Sigmoid colon (tissue), 6 donors: ENCODE measurements at regions not wholly inside any gene's neighbourhood (a gene's known extent, or its start where the extent isn't known, plus 50 kb on each side); places are given as distances from the start of the nearest gene placed in this dataset.
"Not testable (repeated sequence)": the region's sequence is repeated elsewhere in the genome, so short reads cannot be mapped to it uniquely, and the experiment has no call there.

Source experiments
- DNase-seq: peaks from one replicate; pipeline ENCODE4 v3.0.0-alpha.2; 2019
- H3K27ac ChIP-seq, 4 donors: fragments of 200-600 bp; sonication (generic); one replicate each; pipeline ENCODE4 v1.5.1; 2016 to 2019; ENCODE audit warnings: mild to moderate bottlenecking in 1 of 4
- H3K27me3 ChIP-seq, 3 donors: fragments of 200-600 bp; sonication (generic); one replicate each; pipeline ENCODE4 v1.5.1; 2019; ENCODE audit warnings: mild to moderate bottlenecking in 1 of 3
- H3K36me3 ChIP-seq, 4 donors: fragments of 200-600 bp; sonication (generic); one replicate each; pipeline ENCODE4 v1.5.1; 2016 to 2019
- H3K4me1 ChIP-seq, 4 donors: fragments of 200-600 bp; sonication (generic); one replicate each; pipeline ENCODE4 v1.5.1; 2017 to 2019
- H3K4me3 ChIP-seq, 4 donors: fragments of 200-600 bp; sonication (generic); one replicate each; pipeline ENCODE4 v1.5.1; 2017 to 2019; ENCODE audit warnings: mild to moderate bottlenecking in 2 of 4, moderate library complexity in 1 of 4
- H3K9me3 ChIP-seq, 4 donors: fragments of 200-600 bp in 3 of 4; sonication (generic) in 3 of 4; one replicate each; pipeline versions ENCODE4 v1.5.1 to v1.6.1; 2013 to 2019
- EP300 ChIP-seq, 4 donors: sonication (generic); formaldehyde crosslinking; IDR thresholded peaks; one replicate each; pipeline ENCODE4 v1.6.1; 2017; ENCODE audit warnings: antibody characterized with exemption in 4 of 4
- POLR2A ChIP-seq, 2 donors: fragments of 450-650 bp; IDR thresholded peaks; one replicate each; pipeline ENCODE4 v1.6.1; 2016; ENCODE audit warnings: antibody characterized with exemption in 2 of 2, mild to moderate bottlenecking in 2 of 2, moderate library complexity in 2 of 2
- POLR2AphosphoS5 ChIP-seq, 4 donors: sonication (generic); formaldehyde crosslinking; IDR thresholded peaks; one replicate each; pipeline ENCODE4 v1.6.1; 2017; ENCODE audit warnings: antibody characterized with exemption in 4 of 4
- WGBS, 2 donors: extraction: QIAGEN DNeasy Blood & Tissue Kit; methylation state at CpG; one replicate each; pipeline ENCODE4 v1.1.7; 2013; 5-methylcytosine and 5-hydroxymethylcytosine counted together
- intact Hi-C: fragments of 100-400 bp; cut with DNase I; formaldehyde crosslinking; loops from one replicate; pipeline ENCODE4 v1.15.1; 2023
- TF ChIP-seq, protein P1 (sequence below), 4 experiments: fragments of 450-650 bp in 3 of 4; fragments of 200-600 bp in 1 of 4; IDR thresholded peaks; one replicate each; pipeline ENCODE4 v1.5.1; 2016 to 2019; ENCODE audit warnings: antibody characterized with exemption in 4 of 4, mild to moderate bottlenecking in 3 of 4, moderate library complexity in 2 of 4
- donor health status: healthy with polysubstance abuse.
- donor health status: healthy.

DNA sequence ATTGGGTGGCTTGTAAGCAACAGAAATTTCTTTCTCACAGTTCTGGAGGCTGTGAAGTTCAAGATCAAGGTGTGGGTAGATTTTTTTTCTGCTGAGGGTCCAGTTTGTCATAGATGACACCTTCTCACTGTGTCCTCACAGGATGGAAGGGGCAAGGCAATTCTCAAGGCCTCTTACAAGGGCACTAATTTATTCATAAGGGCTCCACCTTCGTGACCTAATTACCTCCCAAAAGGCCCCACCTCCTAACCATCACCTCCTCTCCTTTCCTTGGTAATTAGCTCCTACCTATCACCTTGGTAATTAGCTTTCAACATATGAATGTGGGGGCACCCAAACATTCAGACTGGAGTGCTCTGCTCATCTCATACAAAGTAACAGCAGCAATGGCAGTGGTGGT, 92.3 kb upstream of the CD44 start:
- no peak for DNase-seq
- no peak for TF ChIP-seq EP300 (IDR thresholded peaks at IDR 0.05)
- no peak for TF ChIP-seq POLR2A (IDR thresholded peaks at IDR 0.05)
- TF ChIP-seq POLR2AphosphoS5 (IDR thresholded peaks at IDR 0.05) = no peak
- TF ChIP-seq, protein P1, sequence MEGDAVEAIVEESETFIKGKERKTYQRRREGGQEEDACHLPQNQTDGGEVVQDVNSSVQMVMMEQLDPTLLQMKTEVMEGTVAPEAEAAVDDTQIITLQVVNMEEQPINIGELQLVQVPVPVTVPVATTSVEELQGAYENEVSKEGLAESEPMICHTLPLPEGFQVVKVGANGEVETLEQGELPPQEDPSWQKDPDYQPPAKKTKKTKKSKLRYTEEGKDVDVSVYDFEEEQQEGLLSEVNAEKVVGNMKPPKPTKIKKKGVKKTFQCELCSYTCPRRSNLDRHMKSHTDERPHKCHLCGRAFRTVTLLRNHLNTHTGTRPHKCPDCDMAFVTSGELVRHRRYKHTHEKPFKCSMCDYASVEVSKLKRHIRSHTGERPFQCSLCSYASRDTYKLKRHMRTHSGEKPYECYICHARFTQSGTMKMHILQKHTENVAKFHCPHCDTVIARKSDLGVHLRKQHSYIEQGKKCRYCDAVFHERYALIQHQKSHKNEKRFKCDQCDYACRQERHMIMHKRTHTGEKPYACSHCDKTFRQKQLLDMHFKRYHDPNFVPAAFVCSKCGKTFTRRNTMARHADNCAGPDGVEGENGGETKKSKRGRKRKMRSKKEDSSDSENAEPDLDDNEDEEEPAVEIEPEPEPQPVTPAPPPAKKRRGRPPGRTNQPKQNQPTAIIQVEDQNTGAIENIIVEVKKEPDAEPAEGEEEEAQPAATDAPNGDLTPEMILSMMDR (IDR thresholded peaks at IDR 0.05) = no peak
- no peak overlapping the region for H3K27ac ChIP-seq
- H3K4me1 ChIP-seq = peaks cover 0 to 60% (median 29%) of the 10 kb centered on the region in 4 donors
- H3K4me3 ChIP-seq = no peak overlapping the region
- WGBS, 2 donors = 91% methylated on average over 1 of the region's 1 CpG
- H3K36me3 ChIP-seq = no peaks in the 10 kb centered on the region
- H3K9me3 ChIP-seq = no peaks in the 10 kb centered on the region
- intact Hi-C loops = no loop called here
- no peaks in the 10 kb centered on the region for H3K27me3 ChIP-seq

GRCh38 chr11:35047179-35047578, 91.8 kb upstream of the CD44 start:
- Histone ChIP-seq H3K36me3 (no peaks in the 10 kb centered on the region), H3K4me1 (peaks cover 0 to 60% (median 29%) of the 10 kb centered on the region in 4 donors), H3K4me3 (no peak overlapping the region), H3K27me3 (no peaks in the 10 kb centered on the region), H3K9me3 (no peaks in the 10 kb centered on the region), H3K27ac (no peak overlapping the region)
- 75 to 94% methylated on average over 1 of the region's 1 CpG for WGBS, 2 donors
- TF ChIP-seq EP300 (IDR thresholded peaks at IDR 0.05) (no peak), POLR2A (IDR thresholded peaks at IDR 0.05) (no peak), POLR2AphosphoS5 (IDR thresholded peaks at IDR 0.05) (no peak)
- TF ChIP-seq, protein P1 (IDR thresholded peaks at IDR 0.05) = no peak
- DNase-seq = no peak
- intact Hi-C loops = no loop called here

DNA sequence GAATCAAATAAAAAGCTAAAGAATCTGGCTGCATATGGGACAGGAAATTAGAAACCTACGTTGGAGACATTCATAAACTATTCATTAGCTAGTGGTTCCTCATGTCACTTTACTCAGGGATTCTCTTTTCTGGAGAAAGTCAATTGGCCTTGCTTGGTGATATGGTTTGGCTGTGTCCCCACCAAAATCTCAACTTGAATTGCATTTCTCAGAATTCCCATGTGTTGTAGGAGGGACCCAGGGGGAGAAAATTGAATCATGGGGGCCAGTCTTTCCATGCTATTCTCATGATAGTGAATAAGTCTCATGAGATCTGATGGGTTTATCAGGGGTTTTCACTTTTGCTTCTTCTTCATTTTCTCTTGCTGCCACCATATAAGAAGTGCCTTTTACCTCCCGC, 91.2 kb upstream of the CD44 start:
- intact Hi-C loops = no loop called here
- no peak overlapping the region for H3K27ac ChIP-seq
- TF ChIP-seq, protein P1 (IDR thresholded peaks at IDR 0.05) = no peak
- TF ChIP-seq EP300 (IDR thresholded peaks at IDR 0.05) = no peak
- TF ChIP-seq POLR2A (IDR thresholded peaks at IDR 0.05) = no peak
- no peak for TF ChIP-seq POLR2AphosphoS5 (IDR thresholded peaks at IDR 0.05)
- H3K4me1 ChIP-seq = peaks cover 0 to 56% (median 27%) of the 10 kb centered on the region in 4 donors
- no peaks in the 10 kb centered on the region for H3K27me3 ChIP-seq
- H3K9me3 ChIP-seq = no peaks in the 10 kb centered on the region
- H3K36me3 ChIP-seq = no peaks in the 10 kb centered on the region
- WGBS, 2 donors = 71 to 90% methylated on average over 2 of the region's 2 CpGs
- no peak overlapping the region for H3K4me3 ChIP-seq
- DNase-seq = no peak

DNA sequence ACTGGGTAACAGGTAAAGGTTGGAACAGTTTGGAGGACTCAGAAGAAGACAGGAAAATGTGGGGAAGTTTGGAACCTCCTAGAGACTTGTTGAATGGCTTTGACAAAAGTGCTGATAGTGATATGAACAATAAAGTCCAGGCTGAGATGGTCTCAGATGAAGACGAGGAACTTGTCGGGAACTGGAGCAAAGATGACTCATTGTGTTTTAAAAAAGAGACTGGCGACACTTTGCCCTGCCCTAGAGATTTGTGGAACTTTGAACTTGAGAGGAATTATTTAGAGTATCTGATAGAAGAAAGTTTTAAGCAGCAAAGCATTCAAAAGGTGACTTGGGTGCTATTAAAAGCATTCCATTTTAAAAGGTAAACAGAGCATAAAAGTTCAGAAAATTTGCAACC, 90.6 kb upstream of the CD44 start:
- H3K4me3 ChIP-seq, H3K9me3 ChIP-seq, H3K36me3 ChIP-seq, H3K27me3 ChIP-seq, H3K27ac ChIP-seq, intact Hi-C loops, DNase-seq: not testable (repeated sequence)
- WGBS, 2 donors = 15 to 46% methylated on average over 3 of the region's 3 CpGs
- H3K4me1 ChIP-seq = peaks cover 0 to 51% (median 23%) of the 10 kb centered on the region in 4 donors

GRCh38 chr11:35049859-35050531, 89.0 kb upstream of the CD44 start:
- H3K27me3 ChIP-seq = no peaks in the 10 kb centered on the region
- intact Hi-C loops = no loop called here
- H3K4me3 ChIP-seq = no peak overlapping the region
- H3K27ac ChIP-seq = peak overlapping the region in 2 of 4 donors; percentile 55 to 56
- peak in 1 of 4 donors; percentile 28 for TF ChIP-seq POLR2AphosphoS5 (IDR thresholded peaks at IDR 0.05)
- TF ChIP-seq POLR2A (IDR thresholded peaks at IDR 0.05) = no peak
- H3K4me1 ChIP-seq = peaks cover 0 to 41% (median 17%) of the 10 kb centered on the region in 4 donors
- H3K36me3 ChIP-seq = no peaks in the 10 kb centered on the region
- no peak for DNase-seq
- WGBS, 2 donors = 61 to 78% methylated on average over 4 of the region's 4 CpGs
- H3K9me3 ChIP-seq = no peaks in the 10 kb centered on the region

GRCh38 chr11:35050541-35050995, 88.4 kb upstream of the CD44 start:
- TF ChIP-seq, protein P1 (IDR thresholded peaks at IDR 0.05) = no peak
- TF ChIP-seq EP300 (IDR thresholded peaks at IDR 0.05) = no peak
- peak overlapping the region in 2 of 4 donors; percentile 55 to 56 for H3K27ac ChIP-seq
- peaks cover 0 to 35% (median 17%) of the 10 kb centered on the region in 4 donors for H3K4me1 ChIP-seq
- 50 to 75% methylated on average over 6 of the region's 6 CpGs for WGBS, 2 donors
- no peaks in the 10 kb centered on the region for H3K36me3 ChIP-seq
- H3K9me3 ChIP-seq = no peaks in the 10 kb centered on the region
- no peaks in the 10 kb centered on the region for H3K27me3 ChIP-seq
- intact Hi-C loops = no loop called here
- no peak overlapping the region for H3K4me3 ChIP-seq
- DNase-seq = no peak
